GM23338 (cell line): ENCODE measurements at regions not wholly inside any gene's neighbourhood (a gene's known extent, or its start where the extent isn't known, plus 50 kb on each side); places are given as distances from the start of the nearest gene placed in this dataset.

ENCODE experiments used
- ATAC-seq: fragments of 200-7000 bp; cut with Tn5 transposase; 3 replicates; pipeline ENCODE4 v1.9.1; 2020
- DNase-seq: peaks from one replicate; pipeline ENCODE4 v3.0.0-alpha.2; 2015; ENCODE audit warnings: low spot score
- H2AFZ ChIP-seq: fragments of 200-600 bp; sonication (generic); 2 replicates; pipeline ENCODE4 v1.8.0; 2016; ENCODE audit warnings: antibody characterized with exemption, mild to moderate bottlenecking, moderate library complexity
- H3F3A ChIP-seq: fragments of 200-600 bp; sonication (generic); replicated peaks from 2 replicates; pipeline ENCODE4 v1.8.0; 2017; ENCODE audit warnings: antibody characterized with exemption, mixed run types, low read depth
- H3K27ac ChIP-seq: fragments of 200-600 bp; sonication (generic); 2 replicates; pipeline ENCODE4 v1.6.1; 2016; ENCODE audit warnings: low read depth
- H3K27me3 ChIP-seq: fragments of 200-600 bp; sonication (generic); 2 replicates; pipeline ENCODE4 v1.8.0; 2016; ENCODE audit warnings: mild to moderate bottlenecking, mixed run types, moderate library complexity; ENCODE audit not compliant: insufficient read depth
- H3K36me3 ChIP-seq: fragments of 200-600 bp; sonication (generic); 2 replicates; pipeline ENCODE4 v1.8.0; 2016; ENCODE audit warnings: mild to moderate bottlenecking; ENCODE audit not compliant: insufficient read depth
- H3K4me1 ChIP-seq: fragments of 200-600 bp; sonication (generic); 2 replicates; pipeline ENCODE4 v1.8.0; 2016; ENCODE audit warnings: mild to moderate bottlenecking, moderate library complexity; ENCODE audit not compliant: insufficient read depth
- H3K4me2 ChIP-seq: fragments of 200-600 bp; sonication (generic); 2 replicates; pipeline ENCODE4 v1.7.1; 2017; ENCODE audit warnings: mixed run types
- H3K4me3 ChIP-seq: fragments of 200-600 bp; sonication (generic); 2 replicates; pipeline ENCODE4 v1.6.1; 2016; ENCODE audit warnings: mixed run types
- H3K79me2 ChIP-seq: fragments of 200-600 bp; sonication (generic); replicated peaks from 2 replicates; pipeline ENCODE4 v1.8.0; 2017; ENCODE audit warnings: mild to moderate bottlenecking; ENCODE audit not compliant: insufficient read depth
- H3K9me2 ChIP-seq: fragments of 200-600 bp; sonication (generic); 2 replicates; pipeline ENCODE4 v1.8.0; 2017; ENCODE audit not compliant: insufficient read depth
- H4K20me1 ChIP-seq: fragments of 200-600 bp; sonication (generic); replicated peaks from 2 replicates; pipeline ENCODE4 v1.8.0; 2017; ENCODE audit warnings: mild to moderate bottlenecking; ENCODE audit not compliant: insufficient read depth
- H3K27ac Mint-ChIP-seq: 2 replicates; pipeline ENCODE4 v1.8.0; 2020; ENCODE audit warnings: inconsistent platforms, mild to moderate bottlenecking, moderate library complexity, mixed read lengths
- H3K27me3 Mint-ChIP-seq: 3 replicates; pipeline ENCODE4 v1.8.0; 2022; ENCODE audit warnings: low read depth, mild to moderate bottlenecking, moderate library complexity, mixed read lengths, inconsistent platforms; ENCODE audit not compliant: insufficient read depth, poor library complexity
- H3K36me3 Mint-ChIP-seq: 3 replicates; pipeline ENCODE4 v1.8.0; 2021; ENCODE audit warnings: low read depth, mild to moderate bottlenecking, inconsistent platforms, moderate library complexity, mixed read lengths
- H3K4me1 Mint-ChIP-seq: 3 replicates; pipeline ENCODE4 v1.8.0; 2020; ENCODE audit warnings: mild to moderate bottlenecking, inconsistent platforms, mixed read lengths
- H3K4me3 Mint-ChIP-seq: 3 replicates; pipeline ENCODE4 v1.8.0; 2021; ENCODE audit warnings: moderate library complexity, mild to moderate bottlenecking, inconsistent platforms, mixed read lengths
- H3K9me3 Mint-ChIP-seq: 3 replicates; pipeline ENCODE4 v1.8.0; 2020; ENCODE audit warnings: moderate library complexity, mild to moderate bottlenecking, inconsistent platforms, mixed read lengths
- EZH2 ChIP-seq: fragments of 200-600 bp; sonication (generic); IDR thresholded peaks from one replicate; pipeline ENCODE4 v1.8.0; 2017; ENCODE audit warnings: antibody characterized with exemption, mild to moderate bottlenecking, low read depth; ENCODE audit not compliant: unreplicated experiment
- EZH2phosphoT487 ChIP-seq: fragments of 200-600 bp; sonication (generic); IDR thresholded peaks from one replicate; pipeline ENCODE4 v1.8.1; 2018; ENCODE audit warnings: antibody characterized with exemption; ENCODE audit not compliant: unreplicated experiment
- JUNB ChIP-seq: IDR thresholded peaks from one replicate; pipeline ENCODE4 v1.6.1; 2016; ENCODE audit warnings: antibody characterized with exemption; ENCODE audit not compliant: unreplicated experiment
- POLR2AphosphoS5 ChIP-seq: IDR thresholded peaks from 2 replicates; pipeline ENCODE4 v1.6.1; 2016; ENCODE audit warnings: antibody characterized with exemption, low read depth
- STAT1 ChIP-seq: IDR thresholded peaks from one replicate; pipeline ENCODE4 v1.6.1; 2016; ENCODE audit warnings: antibody characterized with exemption; ENCODE audit not compliant: unreplicated experiment
- ZNF114 ChIP-seq: fragments of 250-450 bp; sonication (Bioruptor Pico); IDR thresholded peaks from 2 replicates; pipeline ENCODE4 v1.5.0; 2020; ENCODE audit warnings: mild to moderate bottlenecking, moderate library complexity
- TF ChIP-seq, protein P1 (sequence below): IDR thresholded peaks from one replicate; pipeline ENCODE4 v1.6.1; 2018; ENCODE audit warnings: antibody characterized with exemption; ENCODE audit not compliant: unreplicated experiment
- TF ChIP-seq, protein P2 (sequence below): IDR thresholded peaks from 2 replicates; pipeline ENCODE4 v1.6.1; 2016; ENCODE audit warnings: antibody characterized with exemption
- TF ChIP-seq, protein P3 (sequence below): fragments of 250-450 bp; sonication (Bioruptor Pico); IDR thresholded peaks from 2 replicates; pipeline ENCODE4 v1.5.0; 2020; ENCODE audit warnings: mild to moderate bottlenecking, moderate library complexity

DNA sequence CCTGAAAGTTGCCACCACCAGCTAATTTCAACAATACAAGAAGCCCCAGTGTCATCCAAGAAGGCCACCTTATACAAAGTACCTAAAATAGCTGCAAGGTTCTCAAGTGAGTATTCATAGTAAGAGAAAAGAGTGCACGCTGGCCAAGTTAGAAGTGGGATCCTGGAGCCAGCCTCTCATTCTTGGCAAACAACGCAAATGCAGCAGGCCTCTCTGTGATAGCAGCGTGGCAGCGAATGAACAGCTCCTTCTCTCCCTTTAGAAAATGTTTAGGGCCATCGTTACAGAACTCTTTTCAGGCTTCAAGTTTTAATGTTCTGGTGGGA lies 78.0 kb upstream of the IFNG-AS1 start (continued):
- TF ChIP-seq, protein P1, sequence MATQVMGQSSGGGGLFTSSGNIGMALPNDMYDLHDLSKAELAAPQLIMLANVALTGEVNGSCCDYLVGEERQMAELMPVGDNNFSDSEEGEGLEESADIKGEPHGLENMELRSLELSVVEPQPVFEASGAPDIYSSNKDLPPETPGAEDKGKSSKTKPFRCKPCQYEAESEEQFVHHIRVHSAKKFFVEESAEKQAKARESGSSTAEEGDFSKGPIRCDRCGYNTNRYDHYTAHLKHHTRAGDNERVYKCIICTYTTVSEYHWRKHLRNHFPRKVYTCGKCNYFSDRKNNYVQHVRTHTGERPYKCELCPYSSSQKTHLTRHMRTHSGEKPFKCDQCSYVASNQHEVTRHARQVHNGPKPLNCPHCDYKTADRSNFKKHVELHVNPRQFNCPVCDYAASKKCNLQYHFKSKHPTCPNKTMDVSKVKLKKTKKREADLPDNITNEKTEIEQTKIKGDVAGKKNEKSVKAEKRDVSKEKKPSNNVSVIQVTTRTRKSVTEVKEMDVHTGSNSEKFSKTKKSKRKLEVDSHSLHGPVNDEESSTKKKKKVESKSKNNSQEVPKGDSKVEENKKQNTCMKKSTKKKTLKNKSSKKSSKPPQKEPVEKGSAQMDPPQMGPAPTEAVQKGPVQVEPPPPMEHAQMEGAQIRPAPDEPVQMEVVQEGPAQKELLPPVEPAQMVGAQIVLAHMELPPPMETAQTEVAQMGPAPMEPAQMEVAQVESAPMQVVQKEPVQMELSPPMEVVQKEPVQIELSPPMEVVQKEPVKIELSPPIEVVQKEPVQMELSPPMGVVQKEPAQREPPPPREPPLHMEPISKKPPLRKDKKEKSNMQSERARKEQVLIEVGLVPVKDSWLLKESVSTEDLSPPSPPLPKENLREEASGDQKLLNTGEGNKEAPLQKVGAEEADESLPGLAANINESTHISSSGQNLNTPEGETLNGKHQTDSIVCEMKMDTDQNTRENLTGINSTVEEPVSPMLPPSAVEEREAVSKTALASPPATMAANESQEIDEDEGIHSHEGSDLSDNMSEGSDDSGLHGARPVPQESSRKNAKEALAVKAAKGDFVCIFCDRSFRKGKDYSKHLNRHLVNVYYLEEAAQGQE: no peak
- TF ChIP-seq EZH2 (no peak), ZNF114 (CRISPR knock-in tag) (no peak)
- TF ChIP-seq, protein P2, sequence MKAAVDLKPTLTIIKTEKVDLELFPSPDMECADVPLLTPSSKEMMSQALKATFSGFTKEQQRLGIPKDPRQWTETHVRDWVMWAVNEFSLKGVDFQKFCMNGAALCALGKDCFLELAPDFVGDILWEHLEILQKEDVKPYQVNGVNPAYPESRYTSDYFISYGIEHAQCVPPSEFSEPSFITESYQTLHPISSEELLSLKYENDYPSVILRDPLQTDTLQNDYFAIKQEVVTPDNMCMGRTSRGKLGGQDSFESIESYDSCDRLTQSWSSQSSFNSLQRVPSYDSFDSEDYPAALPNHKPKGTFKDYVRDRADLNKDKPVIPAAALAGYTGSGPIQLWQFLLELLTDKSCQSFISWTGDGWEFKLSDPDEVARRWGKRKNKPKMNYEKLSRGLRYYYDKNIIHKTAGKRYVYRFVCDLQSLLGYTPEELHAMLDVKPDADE: no peak

DNA sequence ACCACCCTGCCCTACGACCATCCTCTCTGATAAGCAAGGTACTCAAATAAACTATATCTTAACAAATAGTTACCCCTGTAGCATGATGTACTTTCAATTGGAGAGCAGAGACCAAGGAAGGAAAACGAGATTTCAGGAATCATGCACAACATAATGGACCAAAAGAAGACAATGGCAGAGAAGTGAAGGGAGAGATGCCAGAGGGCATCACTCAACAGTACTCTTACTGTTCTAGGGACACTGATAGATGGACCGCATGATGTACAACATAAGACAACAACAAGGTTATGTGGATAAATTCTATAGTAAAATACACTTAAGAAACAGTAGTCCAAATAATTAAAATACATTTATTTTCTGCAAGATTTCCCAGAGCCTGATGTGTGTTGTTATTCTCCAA lies 77.5 kb upstream of the IFNG-AS1 start:
- Histone ChIP-seq H3K27me3 (no peaks in the 10 kb centered on the region), H3K4me2 (no peak overlapping the region), H3K4me3 (no peak overlapping the region), H3K27ac (no peak overlapping the region), H3K79me2 (no peaks in the 10 kb centered on the region), H2AFZ (no peak overlapping the region), H3K4me1 (peaks cover 10% of the 10 kb centered on the region; the same call in 1 of the 2 replicates), H3K9me2 (no peaks in the 10 kb centered on the region), H3F3A (no peaks in the 10 kb centered on the region), H3K36me3 (no peaks in the 10 kb centered on the region), H4K20me1 (no peaks in the 10 kb centered on the region; the same call in 1 of the 2 replicates)
- ATAC-seq (no peak), DNase-seq (no peak)
- no peak for TF ChIP-seq EZH2phosphoT487
- Mint-ChIP-seq H3K27ac (no peak overlapping the region), H3K27me3 (no peaks in the 10 kb centered on the region), H3K36me3 (no peaks in the 10 kb centered on the region), H3K4me1 (peaks cover 11% of the 10 kb centered on the region), H3K9me3 (no peaks in the 10 kb centered on the region), H3K4me3 (no peak overlapping the region)

DNA sequence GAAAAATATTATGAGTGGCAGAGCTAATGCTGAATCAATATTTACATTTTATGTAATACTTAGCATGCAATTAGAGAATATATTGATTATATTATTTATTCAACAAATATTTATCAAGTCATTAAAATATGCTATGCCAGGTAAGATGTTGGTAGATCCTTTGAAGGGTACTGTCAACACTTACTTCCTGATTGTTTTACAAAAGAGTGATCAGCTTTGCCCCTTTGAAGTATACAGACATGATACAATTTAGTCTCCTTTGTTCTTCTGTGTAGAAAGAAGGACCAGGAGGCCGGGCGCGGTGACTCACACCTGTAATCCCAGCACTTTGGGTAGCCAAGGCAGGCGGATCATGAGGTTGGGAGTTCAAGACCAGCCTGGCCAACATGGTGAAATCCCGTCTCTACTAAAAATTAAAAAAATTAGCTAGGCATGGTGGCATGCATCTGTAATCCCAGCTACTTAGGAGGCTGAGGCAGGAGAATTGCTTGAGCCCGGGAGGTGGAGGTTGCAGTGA lies 73.9 kb upstream of the IFNG-AS1 start:
- Histone ChIP-seq H3K27me3 (no peaks in the 10 kb centered on the region), H2AFZ (no peak overlapping the region), H4K20me1 (no peaks in the 10 kb centered on the region), H3K4me3 (no peak overlapping the region), H3K27ac (no peak overlapping the region), H3K79me2 (no peaks in the 10 kb centered on the region), H3K36me3 (no peaks in the 10 kb centered on the region), H3K9me2 (no peaks in the 10 kb centered on the region), H3K4me1 (peaks cover 25% of the 10 kb centered on the region), H3K4me2 (no peak overlapping the region), H3F3A (no peaks in the 10 kb centered on the region)
- H3K4me3 Mint-ChIP-seq: no peak overlapping the region
- no peak for DNase-seq
- no peaks in the 10 kb centered on the region for H3K9me3 Mint-ChIP-seq
- H3K27me3 Mint-ChIP-seq: no peaks in the 10 kb centered on the region
- no peak for ATAC-seq
- H3K4me1 Mint-ChIP-seq: peaks cover 21% of the 10 kb centered on the region
- no peaks in the 10 kb centered on the region for H3K36me3 Mint-ChIP-seq
- H3K27ac Mint-ChIP-seq: no peak overlapping the region
- TF ChIP-seq POLR2AphosphoS5 (no peak), JUNB (no peak), ZNF114 (CRISPR knock-in tag) (no peak), STAT1 (no peak)
- TF ChIP-seq, protein P3, sequence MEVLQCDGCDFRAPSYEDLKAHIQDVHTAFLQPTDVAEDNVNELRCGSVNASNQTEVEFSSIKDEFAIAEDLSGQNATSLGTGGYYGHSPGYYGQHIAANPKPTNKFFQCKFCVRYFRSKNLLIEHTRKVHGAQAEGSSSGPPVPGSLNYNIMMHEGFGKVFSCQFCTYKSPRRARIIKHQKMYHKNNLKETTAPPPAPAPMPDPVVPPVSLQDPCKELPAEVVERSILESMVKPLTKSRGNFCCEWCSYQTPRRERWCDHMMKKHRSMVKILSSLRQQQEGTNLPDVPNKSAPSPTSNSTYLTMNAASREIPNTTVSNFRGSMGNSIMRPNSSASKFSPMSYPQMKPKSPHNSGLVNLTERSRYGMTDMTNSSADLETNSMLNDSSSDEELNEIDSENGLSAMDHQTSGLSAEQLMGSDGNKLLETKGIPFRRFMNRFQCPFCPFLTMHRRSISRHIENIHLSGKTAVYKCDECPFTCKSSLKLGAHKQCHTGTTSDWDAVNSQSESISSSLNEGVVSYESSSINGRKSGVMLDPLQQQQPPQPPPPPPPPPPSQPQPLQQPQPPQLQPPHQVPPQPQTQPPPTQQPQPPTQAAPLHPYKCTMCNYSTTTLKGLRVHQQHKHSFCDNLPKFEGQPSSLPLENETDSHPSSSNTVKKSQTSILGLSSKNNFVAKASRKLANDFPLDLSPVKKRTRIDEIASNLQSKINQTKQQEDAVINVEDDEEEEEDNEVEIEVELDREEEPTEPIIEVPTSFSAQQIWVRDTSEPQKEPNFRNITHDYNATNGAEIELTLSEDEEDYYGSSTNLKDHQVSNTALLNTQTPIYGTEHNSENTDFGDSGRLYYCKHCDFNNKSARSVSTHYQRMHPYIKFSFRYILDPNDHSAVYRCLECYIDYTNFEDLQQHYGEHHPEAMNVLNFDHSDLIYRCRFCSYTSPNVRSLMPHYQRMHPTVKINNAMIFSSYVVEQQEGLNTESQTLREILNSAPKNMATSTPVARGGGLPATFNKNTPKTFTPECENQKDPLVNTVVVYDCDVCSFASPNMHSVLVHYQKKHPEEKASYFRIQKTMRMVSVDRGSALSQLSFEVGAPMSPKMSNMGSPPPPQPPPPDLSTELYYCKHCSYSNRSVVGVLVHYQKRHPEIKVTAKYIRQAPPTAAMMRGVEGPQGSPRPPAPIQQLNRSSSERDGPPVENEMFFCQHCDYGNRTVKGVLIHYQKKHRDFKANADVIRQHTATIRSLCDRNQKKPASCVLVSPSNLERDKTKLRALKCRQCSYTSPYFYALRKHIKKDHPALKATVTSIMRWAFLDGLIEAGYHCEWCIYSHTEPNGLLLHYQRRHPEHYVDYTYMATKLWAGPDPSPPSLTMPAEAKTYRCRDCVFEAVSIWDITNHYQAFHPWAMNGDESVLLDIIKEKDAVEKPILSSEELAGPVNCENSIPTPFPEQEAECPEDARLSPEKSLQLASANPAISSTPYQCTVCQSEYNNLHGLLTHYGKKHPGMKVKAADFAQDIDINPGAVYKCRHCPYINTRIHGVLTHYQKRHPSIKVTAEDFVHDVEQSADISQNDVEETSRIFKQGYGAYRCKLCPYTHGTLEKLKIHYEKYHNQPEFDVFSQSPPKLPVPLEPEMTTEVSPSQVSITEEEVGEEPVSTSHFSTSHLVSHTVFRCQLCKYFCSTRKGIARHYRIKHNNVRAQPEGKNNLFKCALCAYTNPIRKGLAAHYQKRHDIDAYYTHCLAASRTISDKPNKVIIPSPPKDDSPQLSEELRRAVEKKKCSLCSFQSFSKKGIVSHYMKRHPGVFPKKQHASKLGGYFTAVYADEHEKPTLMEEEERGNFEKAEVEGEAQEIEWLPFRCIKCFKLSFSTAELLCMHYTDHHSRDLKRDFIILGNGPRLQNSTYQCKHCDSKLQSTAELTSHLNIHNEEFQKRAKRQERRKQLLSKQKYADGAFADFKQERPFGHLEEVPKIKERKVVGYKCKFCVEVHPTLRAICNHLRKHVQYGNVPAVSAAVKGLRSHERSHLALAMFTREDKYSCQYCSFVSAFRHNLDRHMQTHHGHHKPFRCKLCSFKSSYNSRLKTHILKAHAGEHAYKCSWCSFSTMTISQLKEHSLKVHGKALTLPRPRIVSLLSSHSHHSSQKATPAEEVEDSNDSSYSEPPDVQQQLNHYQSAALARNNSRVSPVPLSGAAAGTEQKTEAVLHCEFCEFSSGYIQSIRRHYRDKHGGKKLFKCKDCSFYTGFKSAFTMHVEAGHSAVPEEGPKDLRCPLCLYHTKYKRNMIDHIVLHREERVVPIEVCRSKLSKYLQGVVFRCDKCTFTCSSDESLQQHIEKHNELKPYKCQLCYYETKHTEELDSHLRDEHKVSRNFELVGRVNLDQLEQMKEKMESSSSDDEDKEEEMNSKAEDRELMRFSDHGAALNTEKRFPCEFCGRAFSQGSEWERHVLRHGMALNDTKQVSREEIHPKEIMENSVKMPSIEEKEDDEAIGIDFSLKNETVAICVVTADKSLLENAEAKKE (CRISPR knock-in tag): no peak
